OCI-LY7 (cell line): ENCODE measurements at regions not wholly inside any gene's neighbourhood (a gene's known extent, or its start where the extent isn't known, plus 50 kb on each side); places are given as distances from the start of the nearest gene placed in this dataset.

Experiments
- EZH2phosphoT487 ChIP-seq: fragments of 200-600 bp; sonication (generic); IDR thresholded peaks from 2 replicates; pipeline ENCODE4 v1.6.1; 2018; ENCODE audit warnings: low read depth, borderline replicate concordance, mild to moderate bottlenecking, mixed run types, antibody characterized with exemption, low read length, moderate library complexity, mixed read lengths
- TF ChIP-seq, protein P1 (sequence below): fragments of 200-600 bp; sonication (generic); conservative IDR thresholded peaks from 2 replicates; pipeline ENCODE4 v1.5.1; 2014; ENCODE audit warnings: mild to moderate bottlenecking, antibody characterized with exemption, low read length, moderate library complexity, mixed read lengths

DNA sequence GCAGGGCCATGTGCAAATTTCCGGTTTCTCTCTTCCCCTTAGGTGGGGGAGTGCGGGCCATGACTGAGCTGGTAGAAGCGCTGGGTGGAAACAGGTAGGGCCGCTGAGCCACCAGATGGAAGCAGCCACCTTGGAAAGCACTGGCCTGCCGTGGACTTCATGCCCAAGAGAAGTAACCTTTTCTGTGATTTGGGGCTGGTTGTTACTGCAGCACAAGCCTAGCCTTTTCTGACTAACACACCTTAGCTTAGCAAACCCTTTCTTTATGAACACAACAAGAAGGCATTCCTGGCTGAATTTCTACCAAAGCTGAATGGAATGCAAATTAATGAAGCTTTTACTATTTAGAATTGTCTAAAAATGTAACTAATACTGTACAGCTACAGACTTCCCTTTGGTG lies 149.6 kb upstream of the UBE2E1 start:
- TF ChIP-seq, protein P1, sequence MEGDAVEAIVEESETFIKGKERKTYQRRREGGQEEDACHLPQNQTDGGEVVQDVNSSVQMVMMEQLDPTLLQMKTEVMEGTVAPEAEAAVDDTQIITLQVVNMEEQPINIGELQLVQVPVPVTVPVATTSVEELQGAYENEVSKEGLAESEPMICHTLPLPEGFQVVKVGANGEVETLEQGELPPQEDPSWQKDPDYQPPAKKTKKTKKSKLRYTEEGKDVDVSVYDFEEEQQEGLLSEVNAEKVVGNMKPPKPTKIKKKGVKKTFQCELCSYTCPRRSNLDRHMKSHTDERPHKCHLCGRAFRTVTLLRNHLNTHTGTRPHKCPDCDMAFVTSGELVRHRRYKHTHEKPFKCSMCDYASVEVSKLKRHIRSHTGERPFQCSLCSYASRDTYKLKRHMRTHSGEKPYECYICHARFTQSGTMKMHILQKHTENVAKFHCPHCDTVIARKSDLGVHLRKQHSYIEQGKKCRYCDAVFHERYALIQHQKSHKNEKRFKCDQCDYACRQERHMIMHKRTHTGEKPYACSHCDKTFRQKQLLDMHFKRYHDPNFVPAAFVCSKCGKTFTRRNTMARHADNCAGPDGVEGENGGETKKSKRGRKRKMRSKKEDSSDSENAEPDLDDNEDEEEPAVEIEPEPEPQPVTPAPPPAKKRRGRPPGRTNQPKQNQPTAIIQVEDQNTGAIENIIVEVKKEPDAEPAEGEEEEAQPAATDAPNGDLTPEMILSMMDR = no peak
- TF ChIP-seq EZH2phosphoT487 = no peak
